NCI-H1048 (cell line): ENCODE measurements at regions not wholly inside any gene's neighbourhood (a gene's known extent, or its start where the extent isn't known, plus 50 kb on each side); places are given as distances from the start of the nearest gene placed in this dataset.
"Not testable (repeated sequence)": the region's sequence is repeated elsewhere in the genome, so short reads cannot be mapped to it uniquely, and the experiment has no call there.

Source experiments
- DNase-seq: peaks from one replicate; lab custom pipeline; 2025; lab: John Stamatoyannopoulos, UW

DNA sequence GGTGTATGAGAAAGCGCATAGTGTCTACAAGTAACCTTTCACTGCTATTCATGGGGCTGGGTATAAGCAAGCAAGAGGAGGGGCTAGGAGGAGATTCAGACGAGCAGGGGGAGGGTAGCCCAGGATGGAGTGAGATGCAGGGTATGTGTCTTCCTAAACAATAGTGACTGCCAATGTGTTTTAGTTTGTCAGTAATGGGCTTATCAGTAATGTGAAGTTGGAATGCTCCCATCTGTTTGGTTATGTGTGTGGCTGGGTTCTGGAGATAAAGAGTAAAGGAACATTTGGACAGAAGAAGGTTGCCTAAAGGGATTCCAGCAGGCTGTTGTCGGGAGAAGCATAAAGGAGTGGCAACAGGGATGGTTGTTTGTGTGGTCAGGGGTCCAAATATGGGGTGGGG, 62.7 kb upstream of the EZR start:
- DNase-seq = not testable (repeated sequence)

DNA sequence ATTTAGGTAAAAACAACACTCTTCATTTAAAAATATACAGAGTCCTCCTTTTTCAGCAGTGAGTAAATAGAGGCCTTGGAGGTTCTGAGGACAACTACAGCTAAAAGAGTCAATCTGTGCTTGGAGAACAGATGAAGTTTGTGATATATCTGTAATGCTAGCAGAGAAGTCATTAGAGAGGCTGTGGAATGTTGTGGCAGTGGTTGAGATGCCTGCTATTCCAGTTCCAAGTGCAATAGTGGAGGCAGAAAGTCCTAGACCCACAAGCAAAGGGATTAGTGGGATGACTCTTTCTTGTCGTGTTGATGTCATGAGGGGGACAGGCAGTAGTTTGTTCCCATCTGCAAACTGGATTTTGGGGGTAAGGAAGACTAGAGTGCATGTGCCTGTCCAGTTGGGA, 62.1 kb upstream of the EZR start:
- DNase-seq = not testable (repeated sequence)

DNA sequence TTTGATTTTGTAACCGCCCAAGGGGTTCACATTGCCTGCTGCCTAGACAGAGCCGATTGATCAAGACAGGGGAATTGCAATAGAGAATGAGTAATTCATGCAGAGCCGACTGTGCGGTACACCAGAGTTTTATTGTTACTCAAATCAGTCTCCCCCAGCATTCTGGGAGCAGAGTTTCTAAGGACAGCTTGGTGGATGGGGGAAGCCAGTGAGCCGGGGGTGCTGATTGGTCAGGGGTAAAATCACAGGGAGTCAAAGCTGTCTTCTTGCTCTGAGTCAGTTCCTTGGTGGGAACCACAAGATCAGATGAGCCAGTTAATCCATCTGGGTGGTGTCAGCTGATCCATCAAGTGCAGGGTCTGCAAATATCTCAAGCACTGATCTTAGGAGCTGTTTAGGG, 60.0 kb upstream of the EZR start:
- no peak for DNase-seq

DNA sequence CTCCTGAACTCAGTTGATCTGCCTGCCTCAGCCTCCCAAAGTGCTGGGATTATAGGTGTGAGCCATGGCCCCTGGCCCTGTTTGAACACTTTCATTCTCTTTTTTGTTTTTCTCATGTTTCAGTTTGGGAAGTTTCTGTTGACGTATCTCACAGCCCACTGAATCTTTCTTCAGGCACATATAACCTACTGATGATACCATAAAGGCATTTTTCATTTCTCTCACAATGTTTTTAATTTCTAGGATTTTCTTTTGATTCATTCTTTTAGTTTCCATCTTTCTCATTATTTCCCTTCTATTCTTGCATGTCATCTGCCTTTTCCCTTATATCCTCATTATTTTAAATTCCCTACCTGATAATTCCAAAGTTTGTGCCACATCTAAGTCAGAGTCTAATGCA, 58.5 kb upstream of the EZR start:
- no peak for DNase-seq

DNA sequence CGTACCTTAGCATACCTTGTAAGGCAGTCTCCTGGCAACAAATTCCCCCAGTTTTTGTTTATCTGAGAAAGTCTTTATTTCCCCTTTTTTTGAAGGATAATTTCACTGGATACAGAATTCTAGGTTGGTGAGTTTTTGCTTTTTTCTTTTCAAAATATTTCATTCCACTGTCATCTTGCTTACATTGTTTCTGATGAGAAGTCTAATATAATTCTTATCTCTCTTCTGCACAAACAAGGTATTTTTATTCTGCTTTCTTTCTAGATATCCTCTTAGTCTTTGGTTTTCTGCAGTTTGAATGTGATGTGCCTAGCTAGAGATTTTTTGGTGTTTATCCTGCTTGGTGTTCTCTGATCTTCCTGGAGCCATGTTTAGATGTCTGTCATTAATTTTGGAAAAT, 57.7 kb upstream of the EZR start:
- DNase-seq = no peak

DNA sequence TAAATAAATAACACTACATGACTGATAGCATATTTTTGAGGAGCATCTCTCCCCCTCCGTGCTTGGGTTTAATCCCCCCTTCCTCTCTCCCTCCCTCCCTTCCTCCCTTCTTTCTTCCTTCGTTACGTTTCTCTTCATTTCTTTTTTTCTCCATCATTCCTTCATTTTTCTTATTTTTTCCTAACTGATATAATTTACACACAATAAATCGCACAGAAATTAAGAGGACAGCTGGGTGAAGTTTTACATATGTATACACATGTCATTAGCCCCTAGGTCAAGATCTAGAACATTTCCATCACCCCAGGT, 51.4 kb upstream of the EZR start:
- DNase-seq = no peak

DNA sequence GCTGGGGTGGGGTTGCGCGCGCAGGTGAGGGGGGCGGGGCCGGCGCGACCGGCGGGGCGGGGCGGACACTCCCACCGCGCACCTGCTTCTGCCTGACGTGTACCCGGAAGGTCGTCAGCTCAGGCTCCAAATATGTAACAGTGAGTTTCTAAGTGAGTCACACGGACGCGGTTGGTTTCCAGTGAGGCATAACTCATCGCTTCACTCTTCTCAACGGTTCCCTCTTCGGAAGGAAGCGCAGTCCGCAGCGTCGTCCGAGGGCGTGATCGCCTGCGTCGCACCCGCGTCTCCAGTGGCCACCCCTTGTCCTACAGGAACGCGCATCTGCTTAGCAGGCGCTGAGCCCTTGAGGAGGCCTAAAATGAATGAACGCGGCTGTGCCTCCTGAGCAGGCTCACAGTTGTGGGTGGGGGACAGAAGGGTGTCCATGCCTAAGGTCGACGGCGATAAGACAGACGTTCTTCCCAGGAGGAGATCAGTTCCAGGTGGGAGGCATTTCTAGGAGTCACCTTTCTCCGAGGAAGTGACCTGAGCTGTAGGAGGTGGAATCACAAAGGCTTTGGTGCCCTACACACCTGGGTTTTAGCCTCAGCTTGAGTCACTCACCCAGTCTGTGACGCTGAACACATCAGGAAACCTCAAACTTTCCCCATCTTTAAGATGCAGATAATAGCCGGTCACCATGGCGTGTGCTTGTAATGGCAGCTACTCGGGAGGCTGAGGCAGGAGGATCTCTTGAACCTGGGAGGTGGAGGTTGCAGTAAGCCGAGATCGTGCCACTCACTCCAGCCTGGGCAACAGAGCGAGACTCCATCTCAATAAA, 50.9 kb upstream of the EZR start:
- peak; percentile 91 for DNase-seq

DNA sequence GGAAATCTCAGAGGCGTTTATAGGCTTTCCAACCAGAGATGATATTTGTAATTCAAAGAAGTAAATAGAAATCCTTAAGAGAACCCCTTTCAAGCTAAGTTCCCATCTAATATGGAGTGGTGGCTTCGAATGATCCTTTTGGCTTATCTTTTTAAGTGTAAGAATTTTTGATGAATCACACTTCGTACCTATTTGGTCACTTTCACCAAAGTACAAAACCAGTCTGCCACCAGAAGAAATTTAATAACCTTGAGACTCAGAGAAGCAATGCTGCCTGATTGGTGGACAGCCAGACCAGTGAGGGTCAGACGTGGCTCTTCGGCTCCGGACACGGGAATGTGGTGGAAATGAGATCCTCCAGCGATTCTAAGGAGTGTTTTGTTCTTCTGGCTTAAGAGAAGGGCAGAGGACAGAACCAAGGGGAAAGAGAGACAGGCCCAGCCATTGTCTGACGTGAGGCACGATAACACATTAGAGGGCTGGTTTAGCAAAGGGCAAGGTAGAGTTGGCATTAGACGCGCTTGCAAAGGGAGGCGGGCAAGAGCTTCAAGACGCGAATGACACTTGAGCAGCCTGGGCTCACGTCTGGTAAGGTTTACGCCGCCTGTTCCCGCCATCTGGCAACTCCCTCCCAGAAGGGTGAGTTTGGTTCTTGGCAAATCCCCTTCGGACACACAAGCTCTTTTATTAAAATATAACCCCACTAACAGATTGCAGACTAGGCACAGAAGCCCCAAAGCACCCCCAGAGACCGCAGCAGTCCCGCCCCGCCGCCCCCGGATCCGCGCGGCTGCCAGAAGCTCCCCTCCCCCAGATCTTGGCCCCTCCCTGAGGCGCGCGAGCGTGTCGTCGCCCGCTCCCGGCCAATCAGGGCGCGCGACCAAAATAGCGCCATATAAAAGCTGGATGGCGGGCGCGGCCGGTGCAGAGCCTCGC, 50.0 kb upstream of the EZR start:
- no peak for DNase-seq
